Prostate gland (tissue), 2 donors: ENCODE measurements at regions not wholly inside any gene's neighbourhood (a gene's known extent, or its start where the extent isn't known, plus 50 kb on each side); places are given as distances from the start of the nearest gene placed in this dataset.

Experiments used
- CTCF ChIP-seq, 4 experiments: fragments of 200-600 bp in 2 of 4; fragments of 450-650 bp in 2 of 4; sonication (generic) in 2 of 4; IDR thresholded peaks; 1 replicate in 3 of 4; 2 replicates in 1 of 4; pipeline ENCODE4 v1.5.1; 2016 to 2019; ENCODE audit warnings: antibody characterized with exemption in 4 of 4, mild to moderate bottlenecking in 2 of 4, moderate library complexity in 2 of 4
- POLR2A ChIP-seq: fragments of 450-650 bp; IDR thresholded peaks from one replicate; pipeline ENCODE4 v1.6.1; 2016; ENCODE audit warnings: antibody characterized with exemption, mild to moderate bottlenecking
- POLR2AphosphoS5 ChIP-seq: sonication (generic); formaldehyde crosslinking; IDR thresholded peaks from one replicate; pipeline ENCODE4 v1.6.1; 2017; ENCODE audit warnings: antibody characterized with exemption

- TF ChIP-seq CTCF (IDR thresholded peaks at IDR 0.05) (no peak), POLR2AphosphoS5 (no peak), POLR2A (no peak)
Measured at GRCh38 chr12:24421759-24422158, 472.3 kb upstream of the SOX5 start.
